LNCaP clone FGC (cell line): ENCODE measurements at regions not wholly inside any gene's neighbourhood (a gene's known extent, or its start where the extent isn't known, plus 50 kb on each side); places are given as distances from the start of the nearest gene placed in this dataset.

Experiments
- DNase-seq: peaks from one replicate; pipeline ENCODE4 v3.0.0-alpha.2; 2011; ENCODE audit warnings: low read depth
- H3K4me3 ChIP-seq: 2 replicates; pipeline ENCODE4 v1.5.1; 2011; ENCODE audit warnings: mild to moderate bottlenecking, low read depth, low read length, control low read depth
- TF ChIP-seq, protein P1 (sequence below): IDR thresholded peaks from 2 replicates; pipeline ENCODE4 v1.5.1; 2012; ENCODE audit warnings: mild to moderate bottlenecking; ENCODE audit not compliant: control insufficient read depth, insufficient read depth; ENCODE audit errors: extremely low read depth

DNA sequence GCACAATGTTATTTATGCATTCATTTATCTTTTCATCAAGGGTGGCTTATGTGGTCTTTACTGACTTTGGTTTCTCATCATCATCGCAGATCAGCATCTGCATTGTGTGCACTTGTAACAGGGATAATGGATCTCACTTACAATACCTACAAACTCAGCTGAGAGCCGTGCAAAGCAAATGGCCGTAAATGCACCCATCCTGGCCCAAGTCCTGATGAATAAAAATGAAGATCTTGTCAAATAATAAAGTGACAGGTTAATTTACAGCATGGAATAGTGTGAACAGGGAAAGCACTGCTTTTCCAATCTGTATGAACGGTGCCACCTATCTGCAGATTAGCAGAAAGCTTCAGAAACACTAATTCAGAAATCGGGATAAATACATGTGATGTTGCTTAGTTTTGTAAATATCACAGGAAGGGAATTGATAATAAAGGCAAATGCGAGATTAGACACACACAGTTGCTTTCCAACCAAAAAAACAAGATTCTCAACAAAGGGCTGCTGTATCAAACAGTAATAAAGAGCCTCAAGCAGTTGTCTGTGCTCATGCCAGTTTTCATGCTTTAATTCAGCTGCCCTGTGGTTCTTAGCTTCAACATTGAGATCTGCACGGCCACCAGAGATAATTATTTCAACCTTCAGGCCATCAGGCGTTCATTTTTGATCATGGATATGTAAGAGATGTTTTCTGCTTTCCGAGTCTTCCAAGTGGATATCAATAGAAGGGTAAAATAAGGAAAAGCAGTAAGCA, 153.4 kb upstream of the POU5F2 start:
- no peak for DNase-seq
- no peak overlapping the region for H3K4me3 ChIP-seq
- TF ChIP-seq, protein P1, sequence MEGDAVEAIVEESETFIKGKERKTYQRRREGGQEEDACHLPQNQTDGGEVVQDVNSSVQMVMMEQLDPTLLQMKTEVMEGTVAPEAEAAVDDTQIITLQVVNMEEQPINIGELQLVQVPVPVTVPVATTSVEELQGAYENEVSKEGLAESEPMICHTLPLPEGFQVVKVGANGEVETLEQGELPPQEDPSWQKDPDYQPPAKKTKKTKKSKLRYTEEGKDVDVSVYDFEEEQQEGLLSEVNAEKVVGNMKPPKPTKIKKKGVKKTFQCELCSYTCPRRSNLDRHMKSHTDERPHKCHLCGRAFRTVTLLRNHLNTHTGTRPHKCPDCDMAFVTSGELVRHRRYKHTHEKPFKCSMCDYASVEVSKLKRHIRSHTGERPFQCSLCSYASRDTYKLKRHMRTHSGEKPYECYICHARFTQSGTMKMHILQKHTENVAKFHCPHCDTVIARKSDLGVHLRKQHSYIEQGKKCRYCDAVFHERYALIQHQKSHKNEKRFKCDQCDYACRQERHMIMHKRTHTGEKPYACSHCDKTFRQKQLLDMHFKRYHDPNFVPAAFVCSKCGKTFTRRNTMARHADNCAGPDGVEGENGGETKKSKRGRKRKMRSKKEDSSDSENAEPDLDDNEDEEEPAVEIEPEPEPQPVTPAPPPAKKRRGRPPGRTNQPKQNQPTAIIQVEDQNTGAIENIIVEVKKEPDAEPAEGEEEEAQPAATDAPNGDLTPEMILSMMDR = peak; percentile 72

DNA sequence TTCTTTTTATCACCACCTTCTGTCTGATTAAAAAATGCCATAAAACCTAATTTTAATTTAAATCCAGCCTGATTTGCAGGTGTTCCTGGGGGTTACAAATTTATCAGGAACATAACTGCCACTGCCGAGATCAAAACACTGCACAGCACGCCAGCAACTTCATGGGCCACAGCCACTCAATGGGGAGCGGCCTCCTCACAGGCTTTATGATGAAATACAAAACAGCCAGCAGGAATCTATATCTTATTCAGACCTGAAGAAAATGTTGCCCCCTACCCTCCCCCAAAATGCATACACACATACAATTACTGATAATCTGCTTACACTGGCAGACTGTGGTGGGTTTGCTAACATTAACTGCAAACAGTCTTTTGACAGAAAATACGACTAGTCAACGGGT, 151.7 kb upstream of the POU5F2 start:
- DNase-seq = no peak
- TF ChIP-seq, protein P1 = no peak
- H3K4me3 ChIP-seq = no peak overlapping the region

DNA sequence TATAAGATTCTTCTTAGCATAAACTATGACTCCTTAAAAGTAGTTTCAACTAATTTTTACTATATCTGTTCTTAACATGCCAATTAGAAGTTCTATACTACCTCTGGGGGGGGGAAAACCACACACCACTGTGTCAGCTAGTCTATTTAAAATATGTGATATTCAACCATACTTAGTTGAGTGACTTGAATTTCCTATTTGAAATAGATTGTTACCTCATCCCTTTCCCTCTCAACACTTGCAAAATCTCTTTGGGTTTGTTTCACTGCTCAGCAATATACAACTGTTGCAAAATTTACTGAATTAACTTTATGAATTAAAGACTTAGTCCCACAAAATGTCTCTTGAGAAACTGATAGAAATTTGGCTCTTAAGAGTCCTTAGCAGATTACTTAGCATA, 151.1 kb upstream of the POU5F2 start:
- TF ChIP-seq, protein P1 = no peak
- DNase-seq = no peak
- no peak overlapping the region for H3K4me3 ChIP-seq

DNA sequence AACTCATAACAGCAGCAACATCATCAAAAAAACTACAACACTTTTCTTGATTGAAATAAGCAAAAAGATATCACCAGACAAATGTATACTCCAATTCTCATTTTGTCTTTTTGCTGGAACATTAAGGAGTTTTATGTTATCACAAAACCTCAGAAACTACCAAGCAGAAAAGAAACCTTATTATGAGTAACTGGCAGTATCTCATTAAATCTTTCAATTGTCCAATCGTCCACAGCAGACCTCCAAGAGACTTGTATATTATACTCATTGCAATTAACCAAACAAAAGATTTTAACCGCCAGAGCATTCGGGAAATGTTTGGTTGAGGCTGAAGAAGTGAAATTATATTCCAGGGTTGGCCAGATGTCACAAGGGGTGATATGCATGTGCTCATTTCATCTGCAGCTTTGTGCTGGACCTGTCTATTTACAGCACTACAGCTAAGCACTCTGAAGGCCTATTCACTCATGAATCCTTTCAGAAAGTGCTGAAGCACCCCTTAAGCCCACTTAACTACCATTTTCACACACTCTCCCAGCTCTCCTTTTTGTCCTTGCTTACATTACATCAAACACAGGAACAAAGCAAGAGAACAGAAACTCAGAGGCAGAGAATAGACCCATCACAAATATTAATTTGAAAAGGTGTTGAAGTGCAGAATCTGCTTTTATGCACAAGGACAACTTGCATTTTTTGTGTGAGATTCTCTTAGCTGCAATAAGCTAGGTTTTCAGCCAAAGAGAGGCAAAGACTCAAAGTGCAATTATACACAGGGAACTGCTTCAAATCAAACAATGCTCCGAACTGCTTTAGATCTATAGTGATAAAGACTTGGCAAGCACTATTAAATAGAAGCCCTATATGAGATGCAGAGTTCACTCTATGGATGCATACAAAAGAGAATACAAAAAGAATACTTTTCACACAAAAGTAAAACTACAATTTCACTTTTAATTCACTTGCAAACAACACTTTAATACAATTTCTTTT, 150.4 kb upstream of the POU5F2 start:
- no peak overlapping the region for H3K4me3 ChIP-seq
- peak; percentile 50 for DNase-seq
- TF ChIP-seq, protein P1 = no peak

DNA sequence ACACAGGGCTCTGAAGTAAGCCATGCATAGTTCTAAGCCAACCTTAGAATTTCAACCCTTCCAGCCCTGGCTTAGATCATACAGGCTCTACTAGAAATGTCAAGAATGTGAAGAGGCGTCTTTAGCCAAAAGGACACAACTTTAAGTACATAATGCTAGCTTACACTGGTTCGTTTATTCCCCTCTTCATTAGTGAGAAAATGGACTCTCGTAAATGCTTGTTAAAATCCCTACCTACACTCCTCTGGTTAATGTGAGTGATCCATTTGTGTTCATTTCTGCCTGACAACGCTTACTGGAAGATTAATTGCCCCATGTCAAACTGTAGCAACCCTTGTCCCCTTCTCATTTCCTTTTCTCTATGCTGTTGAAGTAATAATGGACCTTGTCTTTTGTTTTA, 149.3 kb upstream of the POU5F2 start:
- no peak for DNase-seq
- H3K4me3 ChIP-seq = no peak overlapping the region
- TF ChIP-seq, protein P1 = no peak

DNA sequence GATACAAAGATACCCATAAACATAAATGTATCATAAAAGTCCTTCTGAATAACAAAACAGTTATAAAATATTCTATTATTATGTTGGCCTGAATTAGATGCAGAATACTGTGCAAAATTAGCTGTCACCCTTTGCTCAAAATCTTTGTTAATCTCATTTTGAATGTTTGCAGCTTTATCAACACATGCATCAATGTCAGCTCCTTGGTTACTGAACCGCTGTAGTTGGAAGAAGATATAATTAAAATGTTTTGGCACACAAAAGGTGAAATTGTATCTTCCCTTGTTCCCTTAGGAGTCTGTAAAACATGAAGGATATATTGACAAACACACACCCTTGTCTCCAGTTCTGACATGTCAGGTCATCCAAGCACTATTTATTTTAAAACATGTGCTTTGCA, 146.3 kb upstream of the POU5F2 start:
- no peak for DNase-seq
- H3K4me3 ChIP-seq = no peak overlapping the region
- TF ChIP-seq, protein P1 = no peak
